ENCODE measurements at regions not wholly inside any gene's neighbourhood (a gene's known extent, or its start where the extent isn't known, plus 50 kb on each side); places are given as distances from the start of the nearest gene placed in this dataset.

- TF ChIP-seq ZNF652 (CRISPR knock-in tag; IDR thresholded peaks at IDR 0.05; ENCODE audit: borderline replicate concordance, low read depth), result no peak
- no peak; the same call in 1 of the 2 replicates for TF ChIP-seq ZNF556 (CRISPR knock-in tag; IDR thresholded peaks at IDR 0.05; ENCODE audit: borderline replicate concordance)
- no peak for TF ChIP-seq MXD1 (CRISPR knock-in tag; IDR thresholded peaks at IDR 0.05)
- no peak for TF ChIP-seq ZBTB38 (CRISPR knock-in tag; IDR thresholded peaks at IDR 0.05)
- TF ChIP-seq SIX1 (CRISPR knock-in tag; IDR thresholded peaks at IDR 0.05; ENCODE audit: borderline replicate concordance), result peak; percentile 89; the same call in 1 of the 2 replicates
- TF ChIP-seq RBM22 (optimal IDR thresholded peaks at IDR 0.05; ENCODE audit: low read length), result no peak
- TF ChIP-seq TCF7 (IDR thresholded peaks at IDR 0.05; ENCODE audit: low read depth), result peak; percentile 94
- TF ChIP-seq PCBP2 (optimal IDR thresholded peaks at IDR 0.05; ENCODE audit: low read depth, low read length, poor library complexity, severe bottlenecking), result no peak
- TF ChIP-seq ZSCAN29 (CRISPR knock-in tag; conservative IDR thresholded peaks at IDR 0.05), result 0 out of 2 replicates have a peak, but pooled peaks have one; percentile 38
- TF ChIP-seq NR2C2 (CRISPR knock-in tag; IDR thresholded peaks at IDR 0.05; ENCODE audit: borderline replicate concordance), result peak; percentile 66
- TF ChIP-seq CCAR2 (optimal IDR thresholded peaks at IDR 0.05; ENCODE audit: low read depth, low read length), result no peak
- TF ChIP-seq RFX1 (IDR thresholded peaks at IDR 0.05), result no peak
- TF ChIP-seq ZNF891 (CRISPR knock-in tag; IDR thresholded peaks at IDR 0.05), result no peak
- no peak for TF ChIP-seq KIAA2018 (CRISPR knock-in tag; IDR thresholded peaks at IDR 0.05; ENCODE audit: borderline replicate concordance)
- TF ChIP-seq DRAP1 (CRISPR knock-in tag; IDR thresholded peaks at IDR 0.05), result no peak
- no peak for TF ChIP-seq SNAI1 (CRISPR knock-in tag; IDR thresholded peaks at IDR 0.05; ENCODE audit: borderline replicate concordance)
- TF ChIP-seq SP140L (CRISPR knock-in tag; IDR thresholded peaks at IDR 0.05; ENCODE audit: borderline replicate concordance), result no peak
- TF ChIP-seq ZNF724P (CRISPR knock-in tag; IDR thresholded peaks at IDR 0.05; ENCODE audit: borderline replicate concordance), result no peak
- TF ChIP-seq PRPF4 (IDR thresholded peaks at IDR 0.05; ENCODE audit: low read depth, low read length, poor library complexity, severe bottlenecking), result no peak
- peak; percentile 87; the same call in 1 of the 2 replicates for TF ChIP-seq FOXJ3 (CRISPR knock-in tag; IDR thresholded peaks at IDR 0.05; ENCODE audit: borderline replicate concordance)
- TF ChIP-seq ZNF251 (CRISPR knock-in tag; IDR thresholded peaks at IDR 0.05), result no peak
- TF ChIP-seq KLF16 (CRISPR knock-in tag; IDR thresholded peaks at IDR 0.05), result 0 out of 4 replicates have a peak, but pooled peaks of 1 of the 2 experiments have one; percentile 35
- TF ChIP-seq ISX (CRISPR knock-in tag; conservative IDR thresholded peaks at IDR 0.05), result no peak
Measured at GRCh38 chr1:96632045-96632664, 89.4 kb upstream of the PTBP2 start (continued).
